HG02981 (cell line): ENCODE measurements at regions not wholly inside any gene's neighbourhood (a gene's known extent, or its start where the extent isn't known, plus 50 kb on each side); places are given as distances from the start of the nearest gene placed in this dataset.

Source experiments
- ATAC-seq: cut with Tn5 transposase; IDR thresholded peaks from one replicate; pipeline ENCODE4 v1.9.1; 2021; ENCODE audit warnings: mild to moderate bottlenecking, moderate library complexity; ENCODE audit not compliant: unreplicated experiment

- peak; percentile 59 for ATAC-seq
Observed at GRCh38 chr1:201703621-201704438, 125.1 kb upstream of the IPO9 start.

DNA sequence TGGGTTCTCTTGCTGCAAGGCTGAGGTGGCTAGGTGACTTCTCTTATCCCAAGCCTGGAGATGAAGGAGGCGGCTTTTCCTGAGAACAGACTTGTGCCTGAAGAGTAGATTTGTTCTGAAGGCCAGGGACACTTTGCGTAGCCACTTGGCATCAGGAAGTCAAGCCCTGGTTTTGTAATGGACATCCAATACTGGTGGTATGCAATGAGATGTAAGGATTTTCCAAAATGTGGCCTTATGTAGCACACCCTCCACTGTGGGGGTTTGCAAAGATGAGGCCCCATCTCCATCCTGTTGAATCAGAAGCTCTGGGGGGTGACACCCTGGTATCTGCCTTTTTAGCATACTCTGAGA is 124.5 kb upstream of the IPO9 start:
- no peak for ATAC-seq

DNA sequence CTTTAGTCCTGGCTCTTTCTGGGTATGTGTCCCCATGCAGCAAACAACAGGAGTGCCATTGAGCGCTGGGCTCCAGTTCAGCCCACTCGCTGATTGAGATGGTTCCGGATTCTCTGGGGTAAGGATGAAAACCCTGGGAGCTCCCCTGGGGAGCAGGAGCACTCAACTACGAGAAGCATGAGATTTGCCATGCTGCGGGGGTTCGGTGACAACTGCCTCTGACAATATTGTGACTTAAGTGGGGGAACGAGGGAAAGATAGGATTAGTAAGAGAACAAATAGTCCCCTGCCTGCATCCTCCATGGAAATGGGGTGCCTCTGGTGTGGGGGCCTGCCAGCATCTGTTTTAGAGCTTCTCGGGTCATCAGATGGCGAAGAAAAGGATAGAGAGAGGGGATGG is 123.6 kb upstream of the IPO9 start:
- no peak for ATAC-seq

GRCh38 chr1:201706109-201706508 is 122.8 kb upstream of the IPO9 start:
- ATAC-seq = no peak

DNA sequence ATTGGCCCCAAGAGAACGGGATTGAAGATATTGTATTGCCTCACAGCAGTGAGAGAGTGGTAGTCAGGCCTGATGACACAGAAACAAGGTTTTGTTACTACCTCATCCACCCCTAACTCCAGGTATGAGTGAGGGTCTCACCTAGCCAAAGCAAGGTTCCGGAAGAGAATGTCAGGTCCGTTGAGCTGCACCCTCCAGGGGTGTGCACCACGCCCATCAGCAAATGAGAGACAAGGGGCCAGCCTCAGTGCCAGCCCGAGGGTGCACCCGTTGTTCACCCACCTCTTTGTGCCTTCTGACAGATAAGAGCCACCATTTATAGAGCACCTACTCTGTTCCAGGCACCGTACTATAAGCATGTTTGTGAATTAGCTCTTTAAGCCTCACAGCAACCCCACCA is 121.9 kb upstream of the IPO9 start:
- ATAC-seq = no peak

DNA sequence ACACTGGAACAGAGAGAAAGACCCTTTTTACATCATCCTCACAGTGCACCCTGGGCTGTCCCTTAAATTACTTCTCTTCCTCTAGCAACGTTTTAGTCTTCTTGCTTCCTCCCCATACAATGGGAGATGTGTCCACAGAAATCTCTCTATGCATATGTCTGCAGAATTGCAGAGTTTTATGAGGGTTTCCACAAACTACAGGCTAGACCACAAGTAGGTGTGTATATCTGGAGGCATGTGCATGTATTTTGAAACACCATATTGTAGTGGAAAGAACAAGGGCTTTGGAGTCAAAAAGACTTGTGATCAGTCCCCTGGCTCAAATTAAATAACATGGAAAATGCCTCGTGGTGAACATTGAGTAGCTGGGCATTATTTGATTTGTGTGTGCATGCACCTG is 121.3 kb upstream of the IPO9 start:
- no peak for ATAC-seq

DNA sequence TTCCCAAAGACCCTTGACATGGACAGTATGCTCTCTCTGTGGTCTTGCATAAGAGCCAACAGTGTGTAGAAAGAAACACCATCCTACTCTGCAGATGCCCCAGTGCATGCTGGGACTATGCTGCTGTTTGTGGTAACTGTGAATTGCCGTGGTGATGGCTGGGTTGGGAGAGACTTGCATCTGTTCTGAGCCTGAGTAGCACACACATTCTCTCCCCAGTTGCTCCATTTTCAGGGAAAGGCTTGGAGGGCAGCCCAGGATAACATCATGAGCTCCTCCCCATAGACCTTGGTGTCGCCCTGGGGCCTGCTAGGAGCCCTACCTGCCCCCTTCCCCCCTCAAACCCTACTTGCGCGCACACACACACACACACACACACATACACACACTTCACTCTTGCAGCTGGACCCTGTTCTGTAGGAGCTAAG is 120.9 kb upstream of the IPO9 start:
- no peak for ATAC-seq

- no peak for ATAC-seq
Observed at GRCh38 chr1:201708691-201709090, 120.3 kb upstream of the IPO9 start.

DNA sequence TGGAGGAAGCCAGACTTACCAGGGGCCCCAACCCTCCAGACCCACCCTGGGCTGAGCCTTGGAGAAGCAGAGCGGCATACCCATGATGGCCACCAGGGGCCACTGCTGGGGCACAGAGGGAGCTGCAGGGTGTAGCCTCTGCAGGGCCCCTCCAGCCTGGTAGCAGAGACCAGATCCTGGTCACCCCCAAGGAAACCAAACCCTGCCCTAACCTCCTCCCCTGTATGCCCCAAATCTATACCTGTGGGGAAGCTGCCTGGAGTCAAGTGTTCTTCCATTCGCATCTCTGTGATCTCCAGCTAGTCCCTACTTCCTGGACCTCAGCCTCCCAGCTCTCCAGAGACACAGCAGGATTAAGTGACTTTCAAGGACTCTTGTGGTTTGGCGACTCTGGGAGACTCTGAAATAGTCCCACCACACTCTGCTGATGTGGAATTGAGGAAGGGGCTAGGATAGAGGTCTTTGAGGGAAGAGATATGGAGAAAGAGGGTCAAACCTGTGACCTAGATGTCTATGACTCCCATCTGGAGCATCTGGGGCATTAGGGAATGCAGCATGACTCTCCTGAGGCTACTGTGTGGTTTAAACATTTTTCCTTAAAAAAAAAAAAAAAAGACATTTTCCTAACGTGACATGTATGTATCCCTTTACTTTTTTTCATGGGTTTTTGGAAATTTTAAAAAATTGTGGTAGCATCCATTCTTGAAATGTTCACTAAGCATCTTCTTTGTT is 119.2 kb upstream of the IPO9 start:
- peak; percentile 80 for ATAC-seq

- no peak for ATAC-seq
Observed at GRCh38 chr1:201710632-201711597, 118.0 kb upstream of the IPO9 start.

- no peak for ATAC-seq
Observed at GRCh38 chr1:201711811-201712210, 117.1 kb upstream of the IPO9 start.

GRCh38 chr1:201712387-201713085 is 116.4 kb upstream of the IPO9 start:
- ATAC-seq = no peak

DNA sequence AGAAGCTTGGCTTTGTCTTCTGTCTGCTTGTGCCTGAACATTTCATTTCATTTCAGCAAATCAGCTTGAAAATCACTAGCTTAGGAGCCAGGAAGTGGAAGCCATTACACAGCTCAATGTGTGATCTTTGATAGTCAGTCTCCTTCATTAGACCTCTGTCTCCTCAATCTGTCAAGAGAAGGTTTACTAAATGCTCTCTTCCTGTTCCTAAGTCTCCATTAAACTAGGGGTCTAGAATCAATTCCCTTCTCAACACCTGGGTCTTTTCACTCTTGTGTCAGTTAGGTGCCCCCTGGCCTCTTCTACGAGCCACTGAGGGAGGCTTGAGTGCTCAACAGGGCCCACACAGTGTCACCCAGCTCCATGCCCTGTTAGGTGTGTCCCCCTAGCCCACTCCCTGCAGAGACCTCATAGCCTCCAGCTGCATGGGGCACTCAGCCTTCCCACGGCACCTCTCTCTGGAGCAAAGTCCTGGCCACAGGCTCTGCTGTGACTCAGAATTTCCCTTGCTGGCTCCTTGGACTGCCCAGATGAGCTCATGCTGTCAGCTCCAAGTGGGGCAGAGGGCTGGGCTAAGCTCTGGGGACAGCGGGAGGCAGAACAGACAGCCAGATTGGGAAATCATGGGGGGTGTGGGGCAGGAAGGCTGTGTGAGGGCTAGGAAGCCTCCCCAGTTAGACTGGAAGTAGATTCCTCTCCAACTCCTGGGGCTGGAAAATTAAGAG is 115.7 kb upstream of the IPO9 start:
- no peak for ATAC-seq

- ATAC-seq = no peak
Observed at GRCh38 chr1:201714542-201715329, 114.2 kb upstream of the IPO9 start.

- no peak for ATAC-seq
Observed at GRCh38 chr1:201715351-201715750, 113.6 kb upstream of the IPO9 start.

- no peak for ATAC-seq
Observed at GRCh38 chr1:201715801-201716741, 112.9 kb upstream of the IPO9 start.

GRCh38 chr1:201716742-201717135 is 112.2 kb upstream of the IPO9 start:
- no peak for ATAC-seq

- ATAC-seq = no peak
Observed at GRCh38 chr1:201717286-201717685, 111.7 kb upstream of the IPO9 start.
